ENCODE measurements at regions not wholly inside any gene's neighbourhood (a gene's known extent, or its start where the extent isn't known, plus 50 kb on each side); places are given as distances from the start of the nearest gene placed in this dataset.

DNA sequence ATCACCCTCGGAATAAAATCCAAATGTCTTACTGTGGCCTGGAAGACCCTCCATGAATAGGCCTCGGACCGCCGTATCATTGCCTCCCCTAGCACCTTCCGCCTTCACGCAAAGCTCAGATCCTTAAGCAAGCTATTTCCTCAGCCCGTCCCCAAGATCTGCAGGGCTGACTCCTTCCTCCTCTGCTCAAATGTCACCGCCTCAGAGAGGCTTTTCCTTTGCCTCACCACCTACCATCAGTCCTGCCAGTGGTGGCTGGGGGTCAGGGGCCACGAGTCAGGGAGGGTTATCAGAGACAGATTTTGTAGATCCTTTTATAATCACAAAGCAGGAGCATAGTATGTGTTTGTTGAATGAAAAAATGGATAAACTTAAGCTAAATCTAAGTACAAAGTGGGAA lies 74.4 kb upstream of the KIF2A start:
- Histone ChIP-seq H3K27me3 (replicated peaks in 1 of 4; ENCODE audit: control insufficient read depth in 3 of 4, extremely low read depth in 1 of 4, insufficient read depth in 3 of 4, low read length in 3 of 4) (no peaks in the 10 kb centered on the region), H2BK12ac (ENCODE audit: low read depth, low read length) (no peak overlapping the region), H3K9ac (replicated peaks in 1 of 4; ENCODE audit: extremely low read depth in 1 of 4, low read depth in 3 of 4, low read length in 3 of 4) (no peak overlapping the region), H4K91ac (replicated peaks; ENCODE audit: insufficient read length, low read length) (no peak overlapping the region), H2BK20ac (ENCODE audit: low read length) (no peak overlapping the region), H4K5ac (ENCODE audit: insufficient read length, low read depth, low read length) (no peak overlapping the region), H3K18ac (ENCODE audit: extremely low read depth, low read length) (no peak overlapping the region), H3K23ac (ENCODE audit: insufficient read length) (no peak overlapping the region), H3K4me1 (replicated peaks in 1 of 4; ENCODE audit: control insufficient read depth in 3 of 4, insufficient read depth in 4 of 4, low read length in 3 of 4) (no peaks in the 10 kb centered on the region; a peak in 1 of 7 replicates), H3K27ac (ENCODE audit: low read depth, low read length) (no peak overlapping the region), H3K4me2 (ENCODE audit: insufficient read depth in 1 of 2, low read depth in 2 of 2, low read length in 2 of 2) (no peak overlapping the region), H3K14ac (ENCODE audit: insufficient read length) (no peak overlapping the region), H3K4ac (replicated peaks; ENCODE audit: insufficient read length, low read depth, low read length) (no peak overlapping the region), H3K4me3 (ENCODE audit: extremely low read depth in 1 of 4, insufficient read depth in 2 of 4, low read depth in 3 of 4, low read length in 4 of 4) (no peak overlapping the region), H3K79me1 (ENCODE audit: low read depth, low read length) (no peaks in the 10 kb centered on the region), H3K79me2 (ENCODE audit: control insufficient read depth in 1 of 2, insufficient read depth in 2 of 2, low read length in 2 of 2) (no peaks in the 10 kb centered on the region), H2BK15ac (ENCODE audit: low read length) (no peak overlapping the region), H3K9me3 (ENCODE audit: insufficient read depth in 2 of 2, low read depth in 1 of 2, low read length in 1 of 2) (no peaks in the 10 kb centered on the region), H3K23me2 (ENCODE audit: low read depth, low read length) (no peaks in the 10 kb centered on the region), H3K36me3 (ENCODE audit: control insufficient read depth in 2 of 4, insufficient read depth in 4 of 4, low read length in 3 of 4) (no peaks in the 10 kb centered on the region), H2AFZ (ENCODE audit: low read length) (no peak overlapping the region), H3K56ac (replicated peaks; ENCODE audit: insufficient read length, low read depth, low read length) (no peak overlapping the region), H2BK5ac (ENCODE audit: low read depth, low read length) (no peak overlapping the region), H2BK120ac (replicated peaks; ENCODE audit: low read depth, low read length) (no peak overlapping the region), H4K8ac (ENCODE audit: extremely low read depth, insufficient read depth, low read length) (no peak overlapping the region), H4K20me1 (replicated peaks in 1 of 2; ENCODE audit: control insufficient read depth in 1 of 2, insufficient read depth in 2 of 2, low read length in 2 of 2) (no peaks in the 10 kb centered on the region), H2AK5ac (ENCODE audit: low read depth, low read length) (no peak overlapping the region)
- FAIRE-seq (no peak), DNase-seq (ENCODE audit: low read depth in 1 of 2, low spot score in 2 of 2) (no peak)
- 87% methylated on average over 9 of the region's 9 CpGs; no CpG with 5 or more reads in 1 of the 2 experiments for WGBS, 2 experiments (ENCODE audit: extremely low coverage in 1 of 2, insufficient coverage in 1 of 2, insufficient read length in 1 of 2, insufficient replicate concordance in 2 of 2, low coverage in 1 of 2, low lambda C conversion rate in 2 of 2, missing lambda C conversion rate in 1 of 2)
- CTCF ChIA-PET (ENCODE audit: partially characterized antibody): interaction anchor here (0.7 kb wide), 1 partner anchor 64 kb away, joined by 3 read pairs; no protein-coding TSS in a partner anchor
- POLR2A ChIA-PET (ENCODE audit: partially characterized antibody): no interaction called here
- no peak for TF ChIP-seq MAFK (IDR thresholded peaks at IDR 0.05; ENCODE audit: low read depth, low read length)
- no peak for TF ChIP-seq POU5F1 (IDR thresholded peaks at IDR 0.05; ENCODE audit: low read depth, low read length)
- no peak for TF ChIP-seq NRF1 (IDR thresholded peaks at IDR 0.05; ENCODE audit: low read depth, low read length)
- TF ChIP-seq CBX8 (IDR thresholded peaks at IDR 0.05; ENCODE audit: borderline replicate concordance, low read depth, low read length): no peak
- no peak for TF ChIP-seq JUND (IDR thresholded peaks at IDR 0.05; ENCODE audit: low read length)
- no peak for TF ChIP-seq BRCA1 (IDR thresholded peaks at IDR 0.05; ENCODE audit: low read depth, low read length)
- TF ChIP-seq ATF2 (IDR thresholded peaks at IDR 0.05; ENCODE audit: low read length): no peak
